HEK293 (cell line): ENCODE measurements at regions not wholly inside any gene's neighbourhood (a gene's known extent, or its start where the extent isn't known, plus 50 kb on each side); places are given as distances from the start of the nearest gene placed in this dataset.

ENCODE experiments used
- CTCF ChIP-seq: fragments of 450-650 bp; formaldehyde crosslinking; IDR thresholded peaks from 2 replicates; pipeline ENCODE4 v1.5.1; 2016; ENCODE audit warnings: missing biosample characterization, missing genetic modification characterization
- KLF9 ChIP-seq: fragments of 450-650 bp; formaldehyde crosslinking; IDR thresholded peaks from 2 replicates; pipeline ENCODE4 v1.5.1; 2016; ENCODE audit warnings: missing biosample characterization, missing genetic modification characterization, low read depth
- ZNF223 ChIP-seq: fragments of 450-650 bp; formaldehyde crosslinking; IDR thresholded peaks from 2 replicates; pipeline ENCODE4 v1.5.1; 2016; ENCODE audit warnings: missing biosample characterization, missing genetic modification characterization
- ZSCAN4 ChIP-seq: fragments of 450-650 bp; formaldehyde crosslinking; IDR thresholded peaks from 2 replicates; pipeline ENCODE4 v1.5.1; 2017; ENCODE audit warnings: missing biosample characterization, missing genetic modification characterization

GRCh38 chr12:91561958-91562325 lies 379.3 kb upstream of the DCN start:
- TF ChIP-seq KLF9 (no peak), ZSCAN4 (no peak), CTCF (tag by site-specific recombination) (no peak), ZNF223 (tag by site-specific recombination) (no peak)
